Type B pancreatic cell (in vitro differentiated cells): ENCODE measurements at regions not wholly inside any gene's neighbourhood (a gene's known extent, or its start where the extent isn't known, plus 50 kb on each side); places are given as distances from the start of the nearest gene placed in this dataset.
A peak's percentile ranks its signal among the peaks of the same experiment; 100 is the strongest.

Experiments
- DNase-seq: peaks from one replicate; pipeline ENCODE4 v3.0.0; 2021; ENCODE audit warnings: mixed read lengths; ENCODE audit not compliant: unreplicated experiment; ENCODE audit errors: extremely low spot score
- H3K27ac Mint-ChIP-seq: 2 replicates; pipeline ENCODE4 v1.8.0; 2021; ENCODE audit warnings: mild to moderate bottlenecking, mixed read lengths
- H3K27me3 Mint-ChIP-seq: 2 replicates; pipeline ENCODE4 v1.8.0; 2021; ENCODE audit warnings: mixed read lengths
- H3K36me3 Mint-ChIP-seq: 2 replicates; pipeline ENCODE4 v1.8.0; 2021; ENCODE audit warnings: mixed read lengths
- H3K4me1 Mint-ChIP-seq: one replicate; pipeline ENCODE4 v1.8.0; 2021; ENCODE audit warnings: mixed read lengths; ENCODE audit not compliant: unreplicated experiment
- H3K4me3 Mint-ChIP-seq: 2 replicates; pipeline ENCODE4 v1.8.0; 2021; ENCODE audit warnings: mild to moderate bottlenecking, mixed read lengths
- H3K9me3 Mint-ChIP-seq: 2 replicates; pipeline ENCODE4 v1.8.0; 2021; ENCODE audit warnings: mixed read lengths
- TF ChIP-seq, protein P1 (sequence below): fragments of 200-600 bp; sonication (generic); conservative IDR thresholded peaks from 2 replicates; pipeline ENCODE4 v1.5.0; 2021; ENCODE audit warnings: antibody characterized with exemption, mild to moderate bottlenecking

DNA sequence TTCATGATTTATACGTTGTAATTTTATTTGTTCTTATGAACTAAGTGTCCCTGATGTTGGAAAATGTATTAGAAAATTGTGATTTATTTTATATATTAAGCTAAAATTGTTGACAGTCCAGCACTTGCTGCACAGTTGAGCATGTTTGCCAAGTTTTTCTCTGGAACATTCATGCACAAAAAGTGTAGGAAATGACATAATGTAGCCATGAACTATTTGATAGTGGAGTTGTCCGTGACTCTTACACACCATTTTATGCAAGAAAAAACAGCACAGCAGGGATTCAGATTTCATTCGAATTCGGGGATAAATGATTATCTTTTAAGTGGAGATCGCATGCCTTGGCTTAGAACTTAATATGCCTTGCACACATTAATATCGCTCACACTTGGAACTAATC is 708.6 kb upstream of the WWC1 start:
- H3K4me1 Mint-ChIP-seq, result peaks cover 11% of the 10 kb centered on the region
- H3K27me3 Mint-ChIP-seq, result peaks cover 7% of the 10 kb centered on the region
- peaks cover 3% of the 10 kb centered on the region for H3K36me3 Mint-ChIP-seq
- H3K27ac Mint-ChIP-seq, result no peak overlapping the region
- TF ChIP-seq, protein P1, sequence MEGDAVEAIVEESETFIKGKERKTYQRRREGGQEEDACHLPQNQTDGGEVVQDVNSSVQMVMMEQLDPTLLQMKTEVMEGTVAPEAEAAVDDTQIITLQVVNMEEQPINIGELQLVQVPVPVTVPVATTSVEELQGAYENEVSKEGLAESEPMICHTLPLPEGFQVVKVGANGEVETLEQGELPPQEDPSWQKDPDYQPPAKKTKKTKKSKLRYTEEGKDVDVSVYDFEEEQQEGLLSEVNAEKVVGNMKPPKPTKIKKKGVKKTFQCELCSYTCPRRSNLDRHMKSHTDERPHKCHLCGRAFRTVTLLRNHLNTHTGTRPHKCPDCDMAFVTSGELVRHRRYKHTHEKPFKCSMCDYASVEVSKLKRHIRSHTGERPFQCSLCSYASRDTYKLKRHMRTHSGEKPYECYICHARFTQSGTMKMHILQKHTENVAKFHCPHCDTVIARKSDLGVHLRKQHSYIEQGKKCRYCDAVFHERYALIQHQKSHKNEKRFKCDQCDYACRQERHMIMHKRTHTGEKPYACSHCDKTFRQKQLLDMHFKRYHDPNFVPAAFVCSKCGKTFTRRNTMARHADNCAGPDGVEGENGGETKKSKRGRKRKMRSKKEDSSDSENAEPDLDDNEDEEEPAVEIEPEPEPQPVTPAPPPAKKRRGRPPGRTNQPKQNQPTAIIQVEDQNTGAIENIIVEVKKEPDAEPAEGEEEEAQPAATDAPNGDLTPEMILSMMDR, result no peak
- DNase-seq, result no peak
- H3K4me3 Mint-ChIP-seq, result no peak overlapping the region
- no peaks in the 10 kb centered on the region for H3K9me3 Mint-ChIP-seq

DNA sequence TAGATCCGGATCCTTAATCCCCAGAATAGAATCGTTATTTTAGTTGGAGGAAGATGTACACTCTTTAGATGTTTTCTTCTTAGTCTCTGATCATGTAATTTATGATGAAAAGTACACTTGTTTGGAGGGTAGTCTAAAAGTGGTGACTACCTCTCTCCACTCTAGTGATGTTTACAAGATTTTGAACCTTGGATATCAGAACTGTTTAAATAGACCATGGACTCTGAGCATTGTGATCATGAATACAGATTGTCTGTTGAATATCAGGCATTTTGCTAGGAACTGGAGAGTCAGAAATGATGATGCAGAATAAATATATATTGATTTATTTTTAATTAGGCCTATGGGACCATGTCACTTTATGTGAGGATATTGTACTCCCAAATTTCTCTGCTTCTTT is 706.3 kb upstream of the WWC1 start:
- peaks cover 3% of the 10 kb centered on the region for H3K4me1 Mint-ChIP-seq
- no peaks in the 10 kb centered on the region for H3K9me3 Mint-ChIP-seq
- peaks cover 3% of the 10 kb centered on the region for H3K36me3 Mint-ChIP-seq
- TF ChIP-seq, protein P1, result no peak
- no peak for DNase-seq
- no peak overlapping the region for H3K27ac Mint-ChIP-seq
- peaks cover 2% of the 10 kb centered on the region for H3K27me3 Mint-ChIP-seq
- no peak overlapping the region for H3K4me3 Mint-ChIP-seq

DNA sequence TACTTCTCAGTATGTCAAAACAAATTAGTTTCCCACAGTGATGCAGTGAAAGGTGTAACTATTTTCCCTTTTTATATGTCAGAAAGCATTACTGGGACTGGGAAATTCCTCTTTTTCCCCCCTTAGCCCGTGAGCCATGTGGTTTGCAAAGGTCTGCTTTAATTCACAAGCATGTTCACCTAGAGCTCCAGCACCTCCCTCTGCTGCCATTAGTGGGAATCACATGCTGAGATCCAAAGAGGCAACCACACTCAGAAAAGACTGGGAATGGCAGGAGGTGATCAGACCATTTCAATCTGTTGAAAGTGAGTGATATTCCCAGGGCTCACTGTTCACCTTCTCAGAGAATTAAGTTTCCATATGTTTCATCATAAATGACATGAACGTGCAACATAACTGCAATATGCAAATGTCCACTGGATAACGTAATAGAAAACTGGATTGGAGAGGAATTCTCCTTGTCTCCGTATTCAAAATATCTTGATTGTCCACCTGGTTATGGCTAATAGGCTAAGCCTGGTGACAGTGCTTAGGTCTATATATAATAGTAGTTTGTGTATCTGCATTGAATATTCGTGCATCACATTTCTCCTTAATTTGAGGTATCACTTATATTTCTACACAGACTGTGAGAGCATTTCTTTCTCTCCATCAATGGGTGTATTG is 703.5 kb upstream of the WWC1 start:
- Mint-ChIP-seq H3K36me3 (peaks cover 3% of the 10 kb centered on the region), H3K4me3 (no peak overlapping the region), H3K27me3 (no peaks in the 10 kb centered on the region), H3K27ac (no peak overlapping the region), H3K4me1 (no peaks in the 10 kb centered on the region), H3K9me3 (no peaks in the 10 kb centered on the region)
- TF ChIP-seq, protein P1, result peak; percentile 75
- DNase-seq, result no peak

DNA sequence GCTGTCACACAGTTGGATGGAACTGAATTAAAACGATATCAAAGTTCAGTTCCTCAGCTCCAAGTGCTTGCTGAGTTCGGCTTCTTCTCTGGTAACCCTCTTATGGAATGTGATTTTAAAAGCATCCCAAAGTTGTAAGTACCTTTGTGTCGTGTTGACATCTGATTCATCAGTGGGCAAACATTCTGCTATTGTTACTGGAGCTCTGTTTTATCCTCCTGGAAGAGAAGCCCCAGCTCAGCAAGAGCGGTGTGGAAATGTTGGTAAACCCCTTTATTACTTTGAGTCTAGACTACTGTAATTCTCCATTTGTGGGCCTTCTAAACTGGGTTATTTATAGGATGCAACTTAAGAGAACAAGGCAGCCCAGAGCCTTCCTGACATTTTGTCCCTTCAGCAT is 699.3 kb upstream of the WWC1 start:
- Mint-ChIP-seq H3K9me3 (no peaks in the 10 kb centered on the region), H3K4me1 (peaks cover 4% of the 10 kb centered on the region), H3K27ac (no peak overlapping the region), H3K4me3 (no peak overlapping the region), H3K27me3 (peaks cover 7% of the 10 kb centered on the region), H3K36me3 (no peaks in the 10 kb centered on the region)
- TF ChIP-seq, protein P1, result no peak
- no peak for DNase-seq

DNA sequence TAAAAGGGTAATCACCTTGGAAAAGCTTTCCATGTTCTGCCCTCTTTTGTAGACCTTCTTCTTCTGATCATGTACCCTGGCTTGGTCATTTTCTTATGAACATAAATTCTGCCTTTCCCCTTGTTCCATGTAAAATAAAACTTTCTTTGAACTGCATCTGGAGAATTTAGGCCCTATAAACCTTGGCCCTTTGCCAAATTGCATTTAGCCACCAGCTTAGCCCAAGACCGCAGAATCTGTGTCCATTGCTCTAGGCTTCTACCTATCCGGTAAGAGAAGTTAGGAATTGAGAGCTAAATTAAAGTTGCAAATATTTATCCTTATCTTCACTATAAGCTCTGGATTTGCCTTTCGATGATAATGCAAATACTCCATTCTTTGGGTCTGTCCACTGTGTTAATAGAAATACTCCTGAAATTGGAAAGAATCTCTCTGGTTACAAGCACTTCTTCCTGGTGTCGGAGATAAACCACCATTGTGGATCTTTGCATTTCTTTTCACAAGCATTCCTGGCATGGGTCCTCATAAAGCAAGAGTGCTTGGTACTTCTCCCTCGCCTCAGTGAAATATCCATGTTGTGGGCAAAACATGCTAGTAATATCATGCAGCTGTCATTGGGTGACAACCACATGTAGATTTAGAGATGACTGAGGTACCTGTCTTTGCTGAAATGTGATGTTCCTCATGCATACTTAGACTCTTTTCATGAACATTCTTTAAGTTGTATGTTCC is 698.0 kb upstream of the WWC1 start:
- no peak overlapping the region for H3K27ac Mint-ChIP-seq
- H3K4me1 Mint-ChIP-seq, result peaks cover 4% of the 10 kb centered on the region
- no peak overlapping the region for H3K4me3 Mint-ChIP-seq
- H3K27me3 Mint-ChIP-seq, result peaks cover 7% of the 10 kb centered on the region
- TF ChIP-seq, protein P1, result no peak
- no peaks in the 10 kb centered on the region for H3K9me3 Mint-ChIP-seq
- H3K36me3 Mint-ChIP-seq, result peaks cover 4% of the 10 kb centered on the region
- DNase-seq, result no peak
